CD4-positive, alpha-beta T cell (primary cell): ENCODE measurements at regions not wholly inside any gene's neighbourhood (a gene's known extent, or its start where the extent isn't known, plus 50 kb on each side); places are given as distances from the start of the nearest gene placed in this dataset.
"Not testable (repeated sequence)": the region's sequence is repeated elsewhere in the genome, so short reads cannot be mapped to it uniquely, and the experiment has no call there.

Experiments used
- ATAC-seq: fragments of 200-7000 bp; cut with Tn5 transposase; one replicate; pipeline ENCODE4 v1.10.0; 2022; ENCODE audit warnings: mild to moderate bottlenecking; ENCODE audit not compliant: poor library complexity
- CTCF ChIA-PET: fragments of 350-600 bp; sonication (Branson Sonifier 250); formaldehyde crosslinking; loops from one replicate; lab custom pipeline; 2021; ENCODE audit warnings: antibody characterized with exemption, inconsistent platforms; lab: Charles Lee
- POLR2A ChIA-PET: fragments of 350-600 bp; sonication (Branson Sonifier 250); formaldehyde crosslinking; loops from one replicate; lab custom pipeline; 2021; ENCODE audit warnings: antibody characterized with exemption, inconsistent platforms; lab: Charles Lee
- DNase-seq, 14 experiments: peaks; one replicate each; pipeline ENCODE4 v3.0.0-alpha.2; 2013 to 2020; ENCODE audit warnings: mixed read lengths in 2 of 14
- H3K27ac ChIP-seq, 2 donors: one replicate each; pipeline versions ENCODE4 v1.5.1 to v1.7.0; 2013; ENCODE audit warnings: low read length in 2 of 2, low read depth in 1 of 2, mild to moderate bottlenecking in 1 of 2
- H3K27me3 ChIP-seq, 2 experiments: 1 replicate in 1 of 2; 2 replicates in 1 of 2; pipeline versions ENCODE4 v1.6.1 to v1.7.0; 2013; ENCODE audit warnings: low read length in 2 of 2, control low read depth in 1 of 2, mild to moderate bottlenecking in 1 of 2, moderate library complexity in 1 of 2; ENCODE audit not compliant: insufficient read depth in 2 of 2, control insufficient read depth in 1 of 2
- H3K36me3 ChIP-seq: one replicate; pipeline ENCODE4 v1.6.1; 2013; ENCODE audit warnings: low read length, control low read depth; ENCODE audit not compliant: insufficient read depth
- H3K4me1 ChIP-seq: one replicate; pipeline ENCODE4 v1.6.1; 2013; ENCODE audit warnings: low read length, control low read depth; ENCODE audit not compliant: insufficient read depth
- H3K4me3 ChIP-seq: one replicate; pipeline ENCODE4 v1.5.1; 2013; ENCODE audit warnings: mild to moderate bottlenecking, low read length, moderate library complexity
- H3K9me3 ChIP-seq, 2 experiments: 1 replicate in 1 of 2; 2 replicates in 1 of 2; pipeline versions ENCODE4 v1.6.1 to v1.7.0; 2013; ENCODE audit warnings: low read length in 2 of 2, mild to moderate bottlenecking in 2 of 2, control low read depth in 1 of 2, moderate library complexity in 1 of 2; ENCODE audit not compliant: control insufficient read depth in 1 of 2, insufficient read depth in 1 of 2
- H3K27ac Mint-ChIP-seq: one replicate; pipeline ENCODE4 v1.8.0; 2020; ENCODE audit warnings: mixed read lengths
- H3K27me3 Mint-ChIP-seq: one replicate; pipeline ENCODE4 v1.8.0; 2021; ENCODE audit warnings: mixed read lengths
- H3K36me3 Mint-ChIP-seq: one replicate; pipeline ENCODE4 v1.8.0; 2021; ENCODE audit warnings: low read depth, mixed read lengths
- H3K4me1 Mint-ChIP-seq: one replicate; pipeline ENCODE4 v1.8.0; 2021; ENCODE audit warnings: low read depth, mixed read lengths
- H3K4me3 Mint-ChIP-seq: one replicate; pipeline ENCODE4 v1.8.0; 2020; ENCODE audit warnings: mild to moderate bottlenecking, mixed read lengths
- H3K9me3 Mint-ChIP-seq: one replicate; pipeline ENCODE4 v1.8.0; 2020; ENCODE audit warnings: mixed read lengths
- intact Hi-C, 2 experiments: fragments of 100-400 bp; cut with DNase I in 1 of 2; cut with micrococcal nuclease in 1 of 2; formaldehyde crosslinking; loops; one replicate each; pipeline versions ENCODE4 v1.15.1 to v1.9.0; 2023 to 2025; cut with DNase I, micrococcal nuclease

GRCh38 chr9:42420324-42420723 lies 236.9 kb downstream of the SPATA31A6 start:
- H3K36me3 ChIP-seq, H3K27me3 Mint-ChIP-seq, POLR2A ChIA-PET, H3K4me1 ChIP-seq, intact Hi-C loops, H3K9me3 Mint-ChIP-seq, H3K4me3 Mint-ChIP-seq, H3K9me3 ChIP-seq, H3K4me3 ChIP-seq, DNase-seq, ATAC-seq, H3K27ac ChIP-seq, CTCF ChIA-PET, H3K4me1 Mint-ChIP-seq, H3K36me3 Mint-ChIP-seq, H3K27ac Mint-ChIP-seq, H3K27me3 ChIP-seq: not testable (repeated sequence)

GRCh38 chr9:42421630-42422029 lies 238.2 kb downstream of the SPATA31A6 start:
- H3K4me1 ChIP-seq, H3K4me1 Mint-ChIP-seq, H3K9me3 Mint-ChIP-seq, POLR2A ChIA-PET, H3K9me3 ChIP-seq, H3K4me3 Mint-ChIP-seq, CTCF ChIA-PET, intact Hi-C loops, H3K36me3 Mint-ChIP-seq, H3K27me3 Mint-ChIP-seq, ATAC-seq, H3K4me3 ChIP-seq, H3K27me3 ChIP-seq, H3K27ac Mint-ChIP-seq, DNase-seq, H3K27ac ChIP-seq, H3K36me3 ChIP-seq: not testable (repeated sequence)

GRCh38 chr9:42430674-42431615 lies 247.5 kb downstream of the SPATA31A6 start:
- H3K27me3 Mint-ChIP-seq, H3K27ac ChIP-seq, H3K4me1 Mint-ChIP-seq, CTCF ChIA-PET, H3K9me3 Mint-ChIP-seq, H3K9me3 ChIP-seq, H3K4me3 ChIP-seq, intact Hi-C loops, H3K36me3 ChIP-seq, H3K27me3 ChIP-seq, ATAC-seq, POLR2A ChIA-PET, H3K36me3 Mint-ChIP-seq, DNase-seq, H3K27ac Mint-ChIP-seq, H3K4me3 Mint-ChIP-seq: not testable (repeated sequence)
- H3K4me1 ChIP-seq = peaks cover 12% of the 10 kb centered on the region

GRCh38 chr9:42431616-42432010 lies 248.2 kb downstream of the SPATA31A6 start:
- H3K9me3 ChIP-seq, H3K4me3 ChIP-seq, POLR2A ChIA-PET, H3K9me3 Mint-ChIP-seq, H3K27ac Mint-ChIP-seq, H3K36me3 Mint-ChIP-seq, H3K27me3 Mint-ChIP-seq, H3K27me3 ChIP-seq, H3K36me3 ChIP-seq, H3K27ac ChIP-seq, DNase-seq, intact Hi-C loops, H3K4me3 Mint-ChIP-seq, ATAC-seq, H3K4me1 Mint-ChIP-seq, CTCF ChIA-PET: not testable (repeated sequence)
- H3K4me1 ChIP-seq = peaks cover 13% of the 10 kb centered on the region

- H3K9me3 Mint-ChIP-seq, DNase-seq, H3K4me3 ChIP-seq, H3K4me1 Mint-ChIP-seq, H3K27ac Mint-ChIP-seq, POLR2A ChIA-PET, ATAC-seq, H3K27me3 ChIP-seq, H3K4me3 Mint-ChIP-seq, H3K27me3 Mint-ChIP-seq, H3K9me3 ChIP-seq, intact Hi-C loops, H3K36me3 ChIP-seq, CTCF ChIA-PET, H3K27ac ChIP-seq, H3K36me3 Mint-ChIP-seq: not testable (repeated sequence)
- H3K4me1 ChIP-seq = peaks cover 13% of the 10 kb centered on the region
These were observed 251.6 kb downstream of the SPATA31A6 start for GRCh38 chr9:42434844-42435714.

- H3K36me3 ChIP-seq, H3K9me3 ChIP-seq, H3K4me1 Mint-ChIP-seq, H3K9me3 Mint-ChIP-seq, intact Hi-C loops, H3K27me3 Mint-ChIP-seq, H3K27me3 ChIP-seq, CTCF ChIA-PET, ATAC-seq, H3K27ac ChIP-seq, POLR2A ChIA-PET, H3K36me3 Mint-ChIP-seq, H3K4me3 Mint-ChIP-seq, H3K4me3 ChIP-seq, H3K27ac Mint-ChIP-seq: not testable (repeated sequence)
- H3K4me1 ChIP-seq = peaks cover 13% of the 10 kb centered on the region
- peak in 1 of 14 experiments; percentile 5 for DNase-seq
These were observed 252.4 kb downstream of the SPATA31A6 start for GRCh38 chr9:42435715-42436342.
